Gastrocnemius medialis (tissue), 4 donors: ENCODE measurements at regions not wholly inside any gene's neighbourhood (a gene's known extent, or its start where the extent isn't known, plus 50 kb on each side); places are given as distances from the start of the nearest gene placed in this dataset.

Experiments used
- POLR2A ChIP-seq, 2 donors: fragments of 450-650 bp; IDR thresholded peaks; one replicate each; pipeline ENCODE4 v1.6.1; 2017; ENCODE audit warnings: antibody characterized with exemption in 2 of 2, mild to moderate bottlenecking in 2 of 2, moderate library complexity in 2 of 2
- TF ChIP-seq, protein P1 (sequence below), 5 experiments: fragments of 450-650 bp in 3 of 5; fragments of 200-600 bp in 2 of 5; sonication (generic) in 2 of 5; IDR thresholded peaks in 4 of 5; conservative IDR thresholded peaks in 1 of 5; 1 replicate in 4 of 5; 2 replicates in 1 of 5; pipeline ENCODE4 v1.5.1; 2016 to 2019; ENCODE audit warnings: antibody characterized with exemption in 5 of 5, mild to moderate bottlenecking in 3 of 5, moderate library complexity in 3 of 5

DNA sequence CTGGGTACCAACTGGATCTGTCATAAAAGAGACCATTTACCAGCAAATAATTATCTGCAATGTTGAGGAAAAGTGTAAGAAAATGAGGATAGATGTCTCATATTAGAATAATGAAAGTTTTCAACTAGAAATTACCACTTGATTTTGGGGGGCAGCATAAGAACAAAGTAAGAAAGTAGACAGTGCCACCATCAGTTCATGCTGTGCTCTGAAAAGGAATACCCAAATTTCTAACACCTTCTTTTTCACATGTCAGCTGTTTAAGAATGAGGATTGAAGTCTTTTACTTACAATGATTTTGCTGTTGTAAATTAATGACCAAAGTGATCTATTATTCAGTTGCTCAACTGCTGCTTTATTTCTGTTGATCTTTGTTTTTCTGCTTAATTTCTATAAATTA is 578.3 kb downstream of the ETV1 start:
- TF ChIP-seq, protein P1, sequence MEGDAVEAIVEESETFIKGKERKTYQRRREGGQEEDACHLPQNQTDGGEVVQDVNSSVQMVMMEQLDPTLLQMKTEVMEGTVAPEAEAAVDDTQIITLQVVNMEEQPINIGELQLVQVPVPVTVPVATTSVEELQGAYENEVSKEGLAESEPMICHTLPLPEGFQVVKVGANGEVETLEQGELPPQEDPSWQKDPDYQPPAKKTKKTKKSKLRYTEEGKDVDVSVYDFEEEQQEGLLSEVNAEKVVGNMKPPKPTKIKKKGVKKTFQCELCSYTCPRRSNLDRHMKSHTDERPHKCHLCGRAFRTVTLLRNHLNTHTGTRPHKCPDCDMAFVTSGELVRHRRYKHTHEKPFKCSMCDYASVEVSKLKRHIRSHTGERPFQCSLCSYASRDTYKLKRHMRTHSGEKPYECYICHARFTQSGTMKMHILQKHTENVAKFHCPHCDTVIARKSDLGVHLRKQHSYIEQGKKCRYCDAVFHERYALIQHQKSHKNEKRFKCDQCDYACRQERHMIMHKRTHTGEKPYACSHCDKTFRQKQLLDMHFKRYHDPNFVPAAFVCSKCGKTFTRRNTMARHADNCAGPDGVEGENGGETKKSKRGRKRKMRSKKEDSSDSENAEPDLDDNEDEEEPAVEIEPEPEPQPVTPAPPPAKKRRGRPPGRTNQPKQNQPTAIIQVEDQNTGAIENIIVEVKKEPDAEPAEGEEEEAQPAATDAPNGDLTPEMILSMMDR (IDR thresholded peaks at IDR 0.05 in 4 of 5, conservative IDR thresholded peaks at IDR 0.05 in 1 of 5), result no peak
- TF ChIP-seq POLR2A (IDR thresholded peaks at IDR 0.05), result no peak
